Peyer's patch (tissue), 4 donors: ENCODE measurements at regions not wholly inside any gene's neighbourhood (a gene's known extent, or its start where the extent isn't known, plus 50 kb on each side); places are given as distances from the start of the nearest gene placed in this dataset.

Source experiments
- POLR2A ChIP-seq, 2 donors: fragments of 450-650 bp; IDR thresholded peaks; one replicate each; pipeline ENCODE4 v1.5.1; 2017; ENCODE audit warnings: antibody characterized with exemption in 2 of 2, mild to moderate bottlenecking in 2 of 2, moderate library complexity in 2 of 2
- TF ChIP-seq, protein P1 (sequence below), 6 experiments: fragments of 450-650 bp in 4 of 6; fragments of 200-600 bp in 2 of 6; sonication (generic) in 1 of 6; IDR thresholded peaks; one replicate each; pipeline ENCODE4 v1.5.1; 2017 to 2019; ENCODE audit warnings: antibody characterized with exemption in 6 of 6, mild to moderate bottlenecking in 3 of 6, moderate library complexity in 1 of 6

DNA sequence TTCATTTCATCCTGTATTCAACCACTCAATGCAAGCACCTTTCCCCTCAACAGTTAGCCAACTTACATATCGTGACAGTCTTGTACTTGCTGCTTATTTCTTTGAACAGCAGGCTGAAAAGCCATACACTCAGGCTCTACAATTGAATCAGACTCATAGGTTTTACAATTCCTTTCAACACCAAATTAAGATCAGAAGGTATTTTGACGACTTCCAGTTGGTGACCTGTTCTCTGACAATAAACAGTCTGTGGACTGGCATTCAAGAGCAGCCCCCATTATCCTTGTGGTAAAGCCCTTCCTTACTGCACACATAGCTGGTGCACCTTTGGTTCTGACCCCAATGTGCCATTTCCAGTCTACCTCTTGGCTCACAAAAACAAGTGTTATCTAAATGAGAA is 140.0 kb upstream of the MB21D2 start:
- TF ChIP-seq, protein P1, sequence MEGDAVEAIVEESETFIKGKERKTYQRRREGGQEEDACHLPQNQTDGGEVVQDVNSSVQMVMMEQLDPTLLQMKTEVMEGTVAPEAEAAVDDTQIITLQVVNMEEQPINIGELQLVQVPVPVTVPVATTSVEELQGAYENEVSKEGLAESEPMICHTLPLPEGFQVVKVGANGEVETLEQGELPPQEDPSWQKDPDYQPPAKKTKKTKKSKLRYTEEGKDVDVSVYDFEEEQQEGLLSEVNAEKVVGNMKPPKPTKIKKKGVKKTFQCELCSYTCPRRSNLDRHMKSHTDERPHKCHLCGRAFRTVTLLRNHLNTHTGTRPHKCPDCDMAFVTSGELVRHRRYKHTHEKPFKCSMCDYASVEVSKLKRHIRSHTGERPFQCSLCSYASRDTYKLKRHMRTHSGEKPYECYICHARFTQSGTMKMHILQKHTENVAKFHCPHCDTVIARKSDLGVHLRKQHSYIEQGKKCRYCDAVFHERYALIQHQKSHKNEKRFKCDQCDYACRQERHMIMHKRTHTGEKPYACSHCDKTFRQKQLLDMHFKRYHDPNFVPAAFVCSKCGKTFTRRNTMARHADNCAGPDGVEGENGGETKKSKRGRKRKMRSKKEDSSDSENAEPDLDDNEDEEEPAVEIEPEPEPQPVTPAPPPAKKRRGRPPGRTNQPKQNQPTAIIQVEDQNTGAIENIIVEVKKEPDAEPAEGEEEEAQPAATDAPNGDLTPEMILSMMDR (IDR thresholded peaks at IDR 0.05), result no peak
- TF ChIP-seq POLR2A (IDR thresholded peaks at IDR 0.05), result no peak
